ENCODE measurements at regions not wholly inside any gene's neighbourhood (a gene's known extent, or its start where the extent isn't known, plus 50 kb on each side); places are given as distances from the start of the nearest gene placed in this dataset.

DNA sequence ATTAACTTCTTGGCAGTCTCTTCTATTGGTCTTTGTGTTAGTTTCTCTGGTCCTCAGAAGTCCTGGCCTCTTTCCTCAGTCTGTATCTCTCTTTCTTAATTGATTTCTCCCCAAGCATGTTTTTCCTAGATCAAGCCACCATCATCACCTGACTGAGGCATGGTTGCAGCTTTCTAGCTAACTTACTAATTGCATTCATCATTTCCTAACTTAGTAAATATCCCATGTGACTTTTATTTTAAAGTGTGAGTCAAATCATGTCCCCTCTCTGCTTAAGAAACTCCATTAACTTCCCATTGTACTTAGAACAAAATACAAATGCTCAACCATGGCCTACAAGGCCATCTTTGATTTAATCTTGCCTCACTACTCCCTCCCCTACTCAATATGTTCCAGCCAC, 135.4 kb upstream of the FRMD4B start:
- Histone ChIP-seq H2BK12ac (ENCODE audit: low read length) (no peak overlapping the region), H2BK5ac (ENCODE audit: low read length) (no peak overlapping the region), H3K4me1 (ENCODE audit: control insufficient read depth in 2 of 2, insufficient read depth in 1 of 2, low read depth in 1 of 2, low read length in 2 of 2) (no peaks in the 10 kb centered on the region), H2AFZ (ENCODE audit: low read length) (no peak overlapping the region), H4K91ac (ENCODE audit: low read depth, low read length, poor library complexity) (no peak overlapping the region), H3K27me3 (ENCODE audit: control insufficient read depth in 3 of 3, insufficient read depth in 3 of 3, low read depth in 1 of 3, low read length in 3 of 3) (no peaks in the 10 kb centered on the region), H3K79me1 (ENCODE audit: low read depth, low read length) (no peaks in the 10 kb centered on the region), H3K9ac (ENCODE audit: low read depth, low read length, poor library complexity) (no peak overlapping the region), H3K36me3 (replicated peaks in 1 of 2; ENCODE audit: control insufficient read depth in 2 of 2, insufficient read depth in 2 of 2, low read length in 2 of 2) (no peaks in the 10 kb centered on the region), H3K27ac (replicated peaks; ENCODE audit: low read length) (no peak overlapping the region), H2BK15ac (ENCODE audit: low read length) (no peak overlapping the region), H3K23ac (ENCODE audit: low read depth, low read length, poor library complexity) (no peak overlapping the region), H3K4ac (ENCODE audit: low read length) (no peak overlapping the region), H3K4me2 (ENCODE audit: insufficient read depth, low read length, poor library complexity, severe bottlenecking) (no peak overlapping the region), H3K4me3 (ENCODE audit: low read length in 2 of 2) (no peak overlapping the region), H3K18ac (ENCODE audit: low read length) (no peak overlapping the region), H2BK120ac (ENCODE audit: low read depth, low read length) (no peak overlapping the region), H4K8ac (ENCODE audit: low read depth, low read length) (no peak overlapping the region), H3K9me3 (replicated peaks in 1 of 2; ENCODE audit: control insufficient read depth in 2 of 2, insufficient read depth in 1 of 2, low read depth in 1 of 2, low read length in 2 of 2) (peaks cover 0 to 2% of the 10 kb centered on the region in 2 donors), H2AK5ac (ENCODE audit: low read depth, low read length) (no peak overlapping the region), H3K14ac (ENCODE audit: low read length) (no peak overlapping the region)
- DNase-seq (ENCODE audit: low spot score) = no peak

DNA sequence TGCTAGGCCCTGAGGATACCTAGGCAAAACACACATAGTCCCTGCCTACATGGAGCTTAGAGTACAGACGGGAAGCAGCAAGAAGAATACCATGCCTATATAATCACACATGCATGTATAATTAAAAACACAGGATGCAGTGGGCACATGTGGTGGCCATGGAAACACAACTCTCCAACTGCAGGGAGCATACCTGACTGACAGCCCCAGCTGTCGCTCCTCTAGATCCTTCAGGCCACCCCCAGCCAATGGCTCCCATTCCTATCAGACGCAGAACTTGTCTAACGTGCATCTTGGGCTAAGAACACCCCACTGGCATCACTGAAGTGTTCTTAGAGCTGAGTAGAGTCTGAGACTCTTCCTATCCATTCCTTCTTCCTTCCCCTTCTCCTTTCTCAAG, 125.5 kb upstream of the FRMD4B start:
- Histone ChIP-seq H4K91ac (ENCODE audit: low read depth, low read length, poor library complexity) (no peak overlapping the region), H4K8ac (ENCODE audit: low read depth, low read length) (no peak overlapping the region), H2AFZ (ENCODE audit: low read length) (no peak overlapping the region), H2AK5ac (ENCODE audit: low read depth, low read length) (no peak overlapping the region), H3K4ac (ENCODE audit: low read length) (no peak overlapping the region), H3K9ac (ENCODE audit: low read depth, low read length, poor library complexity) (no peak overlapping the region), H3K14ac (ENCODE audit: low read length) (no peak overlapping the region), H3K4me2 (ENCODE audit: insufficient read depth, low read length, poor library complexity, severe bottlenecking) (no peak overlapping the region), H2BK12ac (ENCODE audit: low read length) (no peak overlapping the region), H3K4me3 (ENCODE audit: low read length in 2 of 2) (no peak overlapping the region), H3K79me1 (ENCODE audit: low read depth, low read length) (no peaks in the 10 kb centered on the region), H3K27me3 (ENCODE audit: control insufficient read depth in 3 of 3, insufficient read depth in 3 of 3, low read depth in 1 of 3, low read length in 3 of 3) (no peaks in the 10 kb centered on the region), H3K27ac (replicated peaks; ENCODE audit: low read length) (no peak overlapping the region), H3K18ac (ENCODE audit: low read length) (no peak overlapping the region), H2BK5ac (ENCODE audit: low read length) (no peak overlapping the region), H3K4me1 (ENCODE audit: control insufficient read depth in 2 of 2, insufficient read depth in 1 of 2, low read depth in 1 of 2, low read length in 2 of 2) (no peaks in the 10 kb centered on the region), H2BK120ac (ENCODE audit: low read depth, low read length) (no peak overlapping the region), H3K9me3 (replicated peaks in 1 of 2; ENCODE audit: control insufficient read depth in 2 of 2, insufficient read depth in 1 of 2, low read depth in 1 of 2, low read length in 2 of 2) (peaks cover 0 to 5% of the 10 kb centered on the region in 2 donors), H3K23ac (ENCODE audit: low read depth, low read length, poor library complexity) (no peak overlapping the region), H2BK15ac (ENCODE audit: low read length) (no peak overlapping the region), H3K36me3 (replicated peaks in 1 of 2; ENCODE audit: control insufficient read depth in 2 of 2, insufficient read depth in 2 of 2, low read length in 2 of 2) (no peaks in the 10 kb centered on the region)
- no CpG with 5 or more reads among the region's 4 CpGs for WGBS, 2 donors (ENCODE audit: extremely low coverage in 2 of 2, insufficient read length in 2 of 2, insufficient replicate concordance in 1 of 2)
- no peak for DNase-seq (ENCODE audit: low spot score)

DNA sequence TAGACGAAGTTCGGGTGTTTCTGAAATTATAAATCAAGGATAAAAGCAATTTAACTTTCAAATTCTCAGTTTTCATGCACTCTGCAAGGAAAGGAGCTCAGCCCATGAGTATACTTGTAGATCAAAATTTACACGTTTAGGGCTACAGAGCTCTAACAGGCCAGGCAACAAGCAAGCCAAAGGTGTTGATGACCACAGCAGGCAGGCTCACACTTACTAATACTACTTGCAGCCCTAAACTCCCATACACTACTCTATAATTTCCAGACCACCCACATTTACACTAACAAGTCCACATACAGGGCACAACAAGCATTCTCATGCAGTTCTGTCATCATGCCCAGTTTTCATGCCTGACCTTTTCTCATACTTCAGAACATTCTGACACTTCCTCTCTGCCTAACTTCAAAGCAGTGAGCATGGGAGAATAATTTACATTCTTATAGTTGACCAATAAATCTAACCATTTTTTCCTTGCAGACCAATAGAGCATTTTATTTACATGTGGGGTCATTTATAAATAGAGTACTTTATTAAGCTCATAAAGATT, 124.7 kb upstream of the FRMD4B start:
- Histone ChIP-seq H3K18ac (ENCODE audit: low read length) (no peak overlapping the region), H3K14ac (ENCODE audit: low read length) (no peak overlapping the region), H2AFZ (ENCODE audit: low read length) (no peak overlapping the region), H3K27me3 (ENCODE audit: control insufficient read depth in 3 of 3, insufficient read depth in 3 of 3, low read depth in 1 of 3, low read length in 3 of 3) (no peaks in the 10 kb centered on the region), H2BK12ac (ENCODE audit: low read length) (no peak overlapping the region), H4K91ac (ENCODE audit: low read depth, low read length, poor library complexity) (no peak overlapping the region), H3K36me3 (replicated peaks in 1 of 2; ENCODE audit: control insufficient read depth in 2 of 2, insufficient read depth in 2 of 2, low read length in 2 of 2) (no peaks in the 10 kb centered on the region), H3K23ac (ENCODE audit: low read depth, low read length, poor library complexity) (no peak overlapping the region), H2BK15ac (ENCODE audit: low read length) (no peak overlapping the region), H3K9ac (ENCODE audit: low read depth, low read length, poor library complexity) (no peak overlapping the region), H3K4me2 (ENCODE audit: insufficient read depth, low read length, poor library complexity, severe bottlenecking) (no peak overlapping the region), H3K4me3 (ENCODE audit: low read length in 2 of 2) (no peak overlapping the region), H2AK5ac (ENCODE audit: low read depth, low read length) (no peak overlapping the region), H3K27ac (replicated peaks; ENCODE audit: low read length) (no peak overlapping the region), H2BK120ac (ENCODE audit: low read depth, low read length) (no peak overlapping the region), H3K9me3 (replicated peaks in 1 of 2; ENCODE audit: control insufficient read depth in 2 of 2, insufficient read depth in 1 of 2, low read depth in 1 of 2, low read length in 2 of 2) (peaks cover 0 to 5% of the 10 kb centered on the region in 2 donors), H3K79me1 (ENCODE audit: low read depth, low read length) (no peaks in the 10 kb centered on the region), H2BK5ac (ENCODE audit: low read length) (no peak overlapping the region), H3K4ac (ENCODE audit: low read length) (no peak overlapping the region), H3K4me1 (ENCODE audit: control insufficient read depth in 2 of 2, insufficient read depth in 1 of 2, low read depth in 1 of 2, low read length in 2 of 2) (peaks cover 0 to 2% of the 10 kb centered on the region in 2 donors), H4K8ac (ENCODE audit: low read depth, low read length) (no peak overlapping the region)
- WGBS, 2 donors (ENCODE audit: extremely low coverage in 2 of 2, insufficient read length in 2 of 2, insufficient replicate concordance in 1 of 2) = no CpG with 5 or more reads among the region's 3 CpGs
- DNase-seq (ENCODE audit: low spot score) = no peak

DNA sequence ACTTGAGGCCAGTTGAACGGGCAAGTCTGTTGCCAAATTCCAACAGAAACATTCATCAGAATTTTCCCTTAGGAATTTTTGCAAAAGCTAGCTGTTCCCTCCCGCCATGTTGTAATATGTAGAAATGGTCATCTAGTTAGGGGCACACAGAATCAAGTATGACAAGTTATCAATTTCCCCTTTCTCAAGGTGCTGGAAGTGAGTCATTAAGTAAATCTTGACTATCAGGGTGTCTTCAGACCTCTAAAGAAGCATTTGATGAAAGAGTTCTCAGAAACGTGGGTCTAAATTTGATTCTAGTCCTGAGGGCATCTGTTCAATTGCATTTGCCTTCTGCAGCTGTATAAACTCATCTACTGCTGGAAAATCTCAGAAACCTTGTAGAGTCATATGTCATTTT, 123.4 kb upstream of the FRMD4B start:
- Histone ChIP-seq H3K18ac (ENCODE audit: low read length) (no peak overlapping the region), H3K9ac (ENCODE audit: low read depth, low read length, poor library complexity) (no peak overlapping the region), H3K79me1 (ENCODE audit: low read depth, low read length) (no peaks in the 10 kb centered on the region), H3K14ac (ENCODE audit: low read length) (no peak overlapping the region), H3K4me2 (ENCODE audit: insufficient read depth, low read length, poor library complexity, severe bottlenecking) (no peak overlapping the region), H3K27ac (replicated peaks; ENCODE audit: low read length) (no peak overlapping the region), H3K4ac (ENCODE audit: low read length) (no peak overlapping the region), H2BK12ac (ENCODE audit: low read length) (no peak overlapping the region), H4K8ac (ENCODE audit: low read depth, low read length) (no peak overlapping the region), H3K9me3 (replicated peaks in 1 of 2; ENCODE audit: control insufficient read depth in 2 of 2, insufficient read depth in 1 of 2, low read depth in 1 of 2, low read length in 2 of 2) (peaks cover 0 to 2% of the 10 kb centered on the region in 2 donors), H2BK15ac (ENCODE audit: low read length) (no peak overlapping the region), H2BK5ac (ENCODE audit: low read length) (no peak overlapping the region), H3K4me3 (ENCODE audit: low read length in 2 of 2) (no peak overlapping the region), H3K27me3 (ENCODE audit: control insufficient read depth in 3 of 3, insufficient read depth in 3 of 3, low read depth in 1 of 3, low read length in 3 of 3) (no peaks in the 10 kb centered on the region), H3K4me1 (ENCODE audit: control insufficient read depth in 2 of 2, insufficient read depth in 1 of 2, low read depth in 1 of 2, low read length in 2 of 2) (peaks cover 0 to 2% of the 10 kb centered on the region in 2 donors), H2BK120ac (ENCODE audit: low read depth, low read length) (no peak overlapping the region), H2AFZ (ENCODE audit: low read length) (no peak overlapping the region), H2AK5ac (ENCODE audit: low read depth, low read length) (no peak overlapping the region), H3K23ac (ENCODE audit: low read depth, low read length, poor library complexity) (no peak overlapping the region), H3K36me3 (replicated peaks in 1 of 2; ENCODE audit: control insufficient read depth in 2 of 2, insufficient read depth in 2 of 2, low read length in 2 of 2) (no peaks in the 10 kb centered on the region), H4K91ac (ENCODE audit: low read depth, low read length, poor library complexity) (no peak overlapping the region)
- no peak for DNase-seq (ENCODE audit: low spot score)
- WGBS, 2 donors (ENCODE audit: extremely low coverage in 2 of 2, insufficient read length in 2 of 2, insufficient replicate concordance in 1 of 2) = no CpG with 5 or more reads among the region's 3 CpGs
